Stimulated activated naive CD8-positive, alpha-beta T cell treated with anti-CD3 and anti-CD28 coated beads, Interleukin-15, Interleukin-2, amounts not matched to agents 100 ng/mL and 50 ng/mL, for 24 hours (primary cell): ENCODE measurements at regions not wholly inside any gene's neighbourhood (a gene's known extent, or its start where the extent isn't known, plus 50 kb on each side); places are given as distances from the start of the nearest gene placed in this dataset.

Experiments
- H3K27ac Mint-ChIP-seq: one replicate; pipeline ENCODE4 v1.8.0; 2021; ENCODE audit warnings: mild to moderate bottlenecking, mixed read lengths
- H3K27me3 Mint-ChIP-seq: one replicate; pipeline ENCODE4 v1.8.0; 2021; ENCODE audit warnings: mixed read lengths
- H3K36me3 Mint-ChIP-seq: one replicate; pipeline ENCODE4 v1.8.0; 2021; ENCODE audit warnings: low read depth, mixed read lengths
- H3K4me1 Mint-ChIP-seq: one replicate; pipeline ENCODE4 v1.8.0; 2021; ENCODE audit warnings: low read depth, mixed read lengths
- H3K4me3 Mint-ChIP-seq: one replicate; pipeline ENCODE4 v1.8.0; 2021; ENCODE audit warnings: mild to moderate bottlenecking, mixed read lengths
- H3K9me3 Mint-ChIP-seq: one replicate; pipeline ENCODE4 v1.8.0; 2021; ENCODE audit warnings: mixed read lengths

GRCh38 chr20:39897058-39897457, 792.0 kb downstream of the MAFB start:
- no peaks in the 10 kb centered on the region for H3K9me3 Mint-ChIP-seq
- no peaks in the 10 kb centered on the region for H3K27me3 Mint-ChIP-seq
- H3K4me1 Mint-ChIP-seq = no peaks in the 10 kb centered on the region
- no peak overlapping the region for H3K4me3 Mint-ChIP-seq
- H3K27ac Mint-ChIP-seq = no peak overlapping the region
- H3K36me3 Mint-ChIP-seq = no peaks in the 10 kb centered on the region

- Mint-ChIP-seq H3K36me3 (no peaks in the 10 kb centered on the region), H3K9me3 (no peaks in the 10 kb centered on the region), H3K27ac (no peak overlapping the region), H3K4me1 (no peaks in the 10 kb centered on the region), H3K27me3 (no peaks in the 10 kb centered on the region), H3K4me3 (no peak overlapping the region)
Measured at GRCh38 chr20:39894067-39894466, 795.0 kb downstream of the MAFB start.

GRCh38 chr20:39893003-39893685, 795.9 kb downstream of the MAFB start:
- no peak overlapping the region for H3K4me3 Mint-ChIP-seq
- H3K36me3 Mint-ChIP-seq = no peaks in the 10 kb centered on the region
- H3K27me3 Mint-ChIP-seq = no peaks in the 10 kb centered on the region
- H3K4me1 Mint-ChIP-seq = no peaks in the 10 kb centered on the region
- no peak overlapping the region for H3K27ac Mint-ChIP-seq
- no peaks in the 10 kb centered on the region for H3K9me3 Mint-ChIP-seq

GRCh38 chr20:39890697-39891096, 798.3 kb downstream of the MAFB start:
- no peaks in the 10 kb centered on the region for H3K36me3 Mint-ChIP-seq
- no peaks in the 10 kb centered on the region for H3K27me3 Mint-ChIP-seq
- no peaks in the 10 kb centered on the region for H3K9me3 Mint-ChIP-seq
- no peaks in the 10 kb centered on the region for H3K4me1 Mint-ChIP-seq
- no peak overlapping the region for H3K27ac Mint-ChIP-seq
- H3K4me3 Mint-ChIP-seq = no peak overlapping the region

- Mint-ChIP-seq H3K27ac (no peak overlapping the region), H3K9me3 (no peaks in the 10 kb centered on the region), H3K4me3 (no peak overlapping the region), H3K36me3 (no peaks in the 10 kb centered on the region), H3K4me1 (no peaks in the 10 kb centered on the region), H3K27me3 (no peaks in the 10 kb centered on the region)
Measured at GRCh38 chr20:39888310-39888709, 800.7 kb downstream of the MAFB start.

GRCh38 chr20:39886650-39887190, 802.3 kb downstream of the MAFB start:
- no peaks in the 10 kb centered on the region for H3K4me1 Mint-ChIP-seq
- no peaks in the 10 kb centered on the region for H3K27me3 Mint-ChIP-seq
- no peaks in the 10 kb centered on the region for H3K9me3 Mint-ChIP-seq
- H3K4me3 Mint-ChIP-seq = no peak overlapping the region
- H3K36me3 Mint-ChIP-seq = no peaks in the 10 kb centered on the region
- H3K27ac Mint-ChIP-seq = no peak overlapping the region

- Mint-ChIP-seq H3K4me1 (no peaks in the 10 kb centered on the region), H3K27ac (no peak overlapping the region), H3K4me3 (no peak overlapping the region), H3K36me3 (no peaks in the 10 kb centered on the region), H3K27me3 (no peaks in the 10 kb centered on the region), H3K9me3 (no peaks in the 10 kb centered on the region)
Measured at GRCh38 chr20:39885975-39886649, 802.9 kb downstream of the MAFB start.

GRCh38 chr20:39882806-39883205, 806.2 kb downstream of the MAFB start:
- no peak overlapping the region for H3K4me3 Mint-ChIP-seq
- H3K27me3 Mint-ChIP-seq = no peaks in the 10 kb centered on the region
- no peak overlapping the region for H3K27ac Mint-ChIP-seq
- no peaks in the 10 kb centered on the region for H3K4me1 Mint-ChIP-seq
- no peaks in the 10 kb centered on the region for H3K9me3 Mint-ChIP-seq
- H3K36me3 Mint-ChIP-seq = no peaks in the 10 kb centered on the region

GRCh38 chr20:39880890-39881289, 808.1 kb downstream of the MAFB start:
- no peaks in the 10 kb centered on the region for H3K9me3 Mint-ChIP-seq
- no peaks in the 10 kb centered on the region for H3K4me1 Mint-ChIP-seq
- H3K27ac Mint-ChIP-seq = no peak overlapping the region
- H3K4me3 Mint-ChIP-seq = no peak overlapping the region
- H3K27me3 Mint-ChIP-seq = no peaks in the 10 kb centered on the region
- no peaks in the 10 kb centered on the region for H3K36me3 Mint-ChIP-seq

GRCh38 chr20:39879296-39879695, 809.7 kb downstream of the MAFB start:
- H3K27me3 Mint-ChIP-seq = peaks cover 3% of the 10 kb centered on the region
- H3K4me3 Mint-ChIP-seq = no peak overlapping the region
- H3K4me1 Mint-ChIP-seq = no peaks in the 10 kb centered on the region
- no peak overlapping the region for H3K27ac Mint-ChIP-seq
- H3K36me3 Mint-ChIP-seq = no peaks in the 10 kb centered on the region
- no peaks in the 10 kb centered on the region for H3K9me3 Mint-ChIP-seq

GRCh38 chr20:39878809-39879208, 810.2 kb downstream of the MAFB start:
- peaks cover 3% of the 10 kb centered on the region for H3K27me3 Mint-ChIP-seq
- H3K27ac Mint-ChIP-seq = no peak overlapping the region
- no peak overlapping the region for H3K4me3 Mint-ChIP-seq
- no peaks in the 10 kb centered on the region for H3K4me1 Mint-ChIP-seq
- no peaks in the 10 kb centered on the region for H3K9me3 Mint-ChIP-seq
- H3K36me3 Mint-ChIP-seq = no peaks in the 10 kb centered on the region

GRCh38 chr20:39878320-39878719, 810.7 kb downstream of the MAFB start:
- H3K36me3 Mint-ChIP-seq = no peaks in the 10 kb centered on the region
- no peaks in the 10 kb centered on the region for H3K4me1 Mint-ChIP-seq
- no peaks in the 10 kb centered on the region for H3K9me3 Mint-ChIP-seq
- no peak overlapping the region for H3K27ac Mint-ChIP-seq
- H3K27me3 Mint-ChIP-seq = peaks cover 3% of the 10 kb centered on the region
- H3K4me3 Mint-ChIP-seq = no peak overlapping the region

GRCh38 chr20:39877788-39878187, 811.2 kb downstream of the MAFB start:
- no peaks in the 10 kb centered on the region for H3K36me3 Mint-ChIP-seq
- H3K27ac Mint-ChIP-seq = no peak overlapping the region

GRCh38 chr20:39876976-39877635, 811.9 kb downstream of the MAFB start:
- H3K9me3 Mint-ChIP-seq = no peaks in the 10 kb centered on the region
- peaks cover 3% of the 10 kb centered on the region for H3K27me3 Mint-ChIP-seq
- H3K4me3 Mint-ChIP-seq = no peak overlapping the region
- H3K27ac Mint-ChIP-seq = no peak overlapping the region
- no peaks in the 10 kb centered on the region for H3K36me3 Mint-ChIP-seq
- no peaks in the 10 kb centered on the region for H3K4me1 Mint-ChIP-seq

More at GRCh38 chr20:39877788-39878187, 811.2 kb downstream of the MAFB start:
- Mint-ChIP-seq H3K4me1 (no peaks in the 10 kb centered on the region), H3K4me3 (no peak overlapping the region), H3K27me3 (peaks cover 3% of the 10 kb centered on the region), H3K9me3 (no peaks in the 10 kb centered on the region)

- H3K4me1 Mint-ChIP-seq = no peaks in the 10 kb centered on the region
- no peak overlapping the region for H3K27ac Mint-ChIP-seq
- no peak overlapping the region for H3K4me3 Mint-ChIP-seq
- H3K36me3 Mint-ChIP-seq = no peaks in the 10 kb centered on the region
- H3K27me3 Mint-ChIP-seq = peaks cover 3% of the 10 kb centered on the region
- no peaks in the 10 kb centered on the region for H3K9me3 Mint-ChIP-seq
Measured at GRCh38 chr20:39875492-39876110, 813.4 kb downstream of the MAFB start.
